ENCODE measurements at regions not wholly inside any gene's neighbourhood (a gene's known extent, or its start where the extent isn't known, plus 50 kb on each side); places are given as distances from the start of the nearest gene placed in this dataset.

DNA sequence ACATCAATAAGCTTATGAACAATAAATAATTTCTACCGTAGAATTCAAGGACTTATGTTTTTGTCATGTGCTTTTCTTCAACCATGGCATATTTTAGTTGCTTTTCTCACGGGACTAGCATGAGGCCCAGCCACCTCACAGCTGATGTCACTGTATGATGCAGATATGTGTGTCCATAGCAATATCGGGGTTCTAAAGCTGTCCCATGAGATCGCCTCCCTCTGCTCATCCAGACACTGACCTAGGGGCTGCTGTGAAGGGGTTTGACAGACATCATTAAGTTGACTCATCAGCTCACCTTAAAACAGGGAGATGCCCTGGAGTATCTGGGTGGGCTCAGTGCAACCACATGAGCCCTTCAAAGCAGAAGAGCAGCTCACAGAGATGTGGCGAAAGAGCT is 210.3 kb upstream of the AJAP1 start:
- Histone ChIP-seq H3K9me3 (ENCODE audit: control insufficient read depth, insufficient read depth, low read length) (no peaks in the 10 kb centered on the region), H3K27me3 (ENCODE audit: control insufficient read depth, low read length) (peaks cover 34% of the 10 kb centered on the region)
- TF ChIP-seq, protein P1, sequence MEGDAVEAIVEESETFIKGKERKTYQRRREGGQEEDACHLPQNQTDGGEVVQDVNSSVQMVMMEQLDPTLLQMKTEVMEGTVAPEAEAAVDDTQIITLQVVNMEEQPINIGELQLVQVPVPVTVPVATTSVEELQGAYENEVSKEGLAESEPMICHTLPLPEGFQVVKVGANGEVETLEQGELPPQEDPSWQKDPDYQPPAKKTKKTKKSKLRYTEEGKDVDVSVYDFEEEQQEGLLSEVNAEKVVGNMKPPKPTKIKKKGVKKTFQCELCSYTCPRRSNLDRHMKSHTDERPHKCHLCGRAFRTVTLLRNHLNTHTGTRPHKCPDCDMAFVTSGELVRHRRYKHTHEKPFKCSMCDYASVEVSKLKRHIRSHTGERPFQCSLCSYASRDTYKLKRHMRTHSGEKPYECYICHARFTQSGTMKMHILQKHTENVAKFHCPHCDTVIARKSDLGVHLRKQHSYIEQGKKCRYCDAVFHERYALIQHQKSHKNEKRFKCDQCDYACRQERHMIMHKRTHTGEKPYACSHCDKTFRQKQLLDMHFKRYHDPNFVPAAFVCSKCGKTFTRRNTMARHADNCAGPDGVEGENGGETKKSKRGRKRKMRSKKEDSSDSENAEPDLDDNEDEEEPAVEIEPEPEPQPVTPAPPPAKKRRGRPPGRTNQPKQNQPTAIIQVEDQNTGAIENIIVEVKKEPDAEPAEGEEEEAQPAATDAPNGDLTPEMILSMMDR (IDR thresholded peaks at IDR 0.05; ENCODE audit: low read depth, low read length, poor library complexity, severe bottlenecking): no peak
- no peak for TF ChIP-seq EZH2phosphoT487 (IDR thresholded peaks at IDR 0.05; ENCODE audit: borderline replicate concordance, low read length)

DNA sequence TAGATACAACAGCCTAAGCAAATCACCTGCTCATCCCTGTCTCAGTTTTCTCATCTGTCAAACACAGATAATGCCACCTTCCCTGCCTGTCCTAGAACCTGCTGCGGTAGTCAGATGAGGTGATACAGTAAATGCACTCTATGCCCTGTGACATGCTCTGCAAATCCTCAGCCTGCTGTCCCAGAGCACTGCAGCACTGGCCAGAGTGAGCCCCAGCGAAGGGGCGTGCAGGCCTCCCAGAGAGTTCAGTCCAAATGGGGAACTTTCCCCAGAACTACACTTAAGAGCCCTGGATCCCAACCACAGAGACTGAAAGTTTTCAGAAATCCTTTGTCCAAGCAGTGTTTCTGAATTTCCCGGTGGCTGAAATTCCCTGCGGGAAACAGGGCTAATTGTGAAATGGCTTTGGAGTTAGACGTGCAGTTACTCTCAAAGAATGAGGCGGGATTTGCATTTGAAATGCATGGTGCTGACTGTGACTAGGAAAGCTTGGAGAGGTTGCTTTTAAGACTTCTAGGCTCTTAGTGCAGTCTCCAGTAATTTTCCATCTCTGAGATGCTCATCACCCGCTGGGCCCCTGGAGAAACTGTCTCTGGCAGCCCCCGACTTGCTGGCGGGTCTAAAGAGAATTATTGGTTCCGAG is 206.5 kb upstream of the AJAP1 start:
- no peaks in the 10 kb centered on the region for H3K36me3 ChIP-seq (ENCODE audit: control insufficient read depth, low read length)
- H4K20me1 ChIP-seq (ENCODE audit: control insufficient read depth, insufficient read depth, low read depth, low read length): no peaks in the 10 kb centered on the region
- no peaks in the 10 kb centered on the region for H3K79me2 ChIP-seq (ENCODE audit: control insufficient read depth, low read length)
- no peaks in the 10 kb centered on the region for H3K9me2 ChIP-seq (replicated peaks; ENCODE audit: control insufficient read depth, low read length)
- TF ChIP-seq EZH2phosphoT487 (IDR thresholded peaks at IDR 0.05; ENCODE audit: borderline replicate concordance, low read length): no peak
- TF ChIP-seq, protein P1 (IDR thresholded peaks at IDR 0.05; ENCODE audit: low read depth, low read length, poor library complexity, severe bottlenecking): no peak
- H3K4me3 ChIP-seq (ENCODE audit: low read length): no peak overlapping the region
- no peak overlapping the region for H3K27ac ChIP-seq (ENCODE audit: low read depth, low read length)
- peaks cover 11% of the 10 kb centered on the region for H3K27me3 ChIP-seq (ENCODE audit: control insufficient read depth, low read length)
- no peaks in the 10 kb centered on the region for H3F3A ChIP-seq (ENCODE audit: control insufficient read depth, insufficient read depth)
- H3K4me1 ChIP-seq (ENCODE audit: control insufficient read depth, low read length): no peaks in the 10 kb centered on the region
- H3K9me3 ChIP-seq (ENCODE audit: control insufficient read depth, insufficient read depth, low read length): no peaks in the 10 kb centered on the region
- no peak overlapping the region for H3K4me2 ChIP-seq (ENCODE audit: low read length)

More for the DNA sequence above, 210.3 kb upstream of the AJAP1 start:
- Histone ChIP-seq H3F3A (ENCODE audit: control insufficient read depth, insufficient read depth) (no peaks in the 10 kb centered on the region), H4K20me1 (ENCODE audit: control insufficient read depth, insufficient read depth, low read depth, low read length) (no peaks in the 10 kb centered on the region), H3K4me1 (ENCODE audit: control insufficient read depth, low read length) (no peaks in the 10 kb centered on the region), H3K4me3 (ENCODE audit: low read length) (no peak overlapping the region), H3K36me3 (ENCODE audit: control insufficient read depth, low read length) (no peaks in the 10 kb centered on the region), H3K27ac (ENCODE audit: low read depth, low read length) (no peak overlapping the region), H3K79me2 (ENCODE audit: control insufficient read depth, low read length) (no peaks in the 10 kb centered on the region), H3K9me2 (replicated peaks; ENCODE audit: control insufficient read depth, low read length) (no peaks in the 10 kb centered on the region), H3K4me2 (ENCODE audit: low read length) (no peak overlapping the region)

DNA sequence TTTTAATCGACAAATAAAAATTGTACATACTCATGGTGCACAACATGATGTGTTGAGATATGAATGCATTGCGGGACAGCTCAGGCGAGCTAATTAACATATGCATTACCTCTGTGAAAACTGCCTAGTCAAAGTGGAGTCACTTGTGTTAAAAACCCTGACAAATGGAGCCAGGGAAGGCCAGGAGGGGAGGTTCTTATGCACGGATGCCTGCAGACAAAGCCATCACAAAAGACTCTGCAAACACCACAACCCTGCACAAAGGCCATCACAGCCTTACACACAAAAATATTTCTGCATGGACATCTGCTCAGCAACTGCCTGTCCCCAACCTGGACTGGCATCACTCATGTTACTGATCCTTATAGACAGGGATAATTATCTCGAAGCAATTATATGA is 204.4 kb upstream of the AJAP1 start:
- TF ChIP-seq, protein P1 (IDR thresholded peaks at IDR 0.05; ENCODE audit: low read depth, low read length, poor library complexity, severe bottlenecking): no peak
- TF ChIP-seq EZH2phosphoT487 (IDR thresholded peaks at IDR 0.05; ENCODE audit: borderline replicate concordance, low read length): no peak
- no peak overlapping the region for H3K27ac ChIP-seq (ENCODE audit: low read depth, low read length)

More for the DNA sequence above, 204.4 kb upstream of the AJAP1 start:
- H3K79me2 ChIP-seq (ENCODE audit: control insufficient read depth, low read length): no peaks in the 10 kb centered on the region
- H3K9me2 ChIP-seq (replicated peaks; ENCODE audit: control insufficient read depth, low read length): no peaks in the 10 kb centered on the region
- no peaks in the 10 kb centered on the region for H3K36me3 ChIP-seq (ENCODE audit: control insufficient read depth, low read length)
- peaks cover 6% of the 10 kb centered on the region; the same call in 1 of the 2 replicates for H3K27me3 ChIP-seq (ENCODE audit: control insufficient read depth, low read length)
- no peaks in the 10 kb centered on the region for H3K4me1 ChIP-seq (ENCODE audit: control insufficient read depth, low read length)
- no peaks in the 10 kb centered on the region for H4K20me1 ChIP-seq (ENCODE audit: control insufficient read depth, insufficient read depth, low read depth, low read length)
- H3K9me3 ChIP-seq (ENCODE audit: control insufficient read depth, insufficient read depth, low read length): no peaks in the 10 kb centered on the region
- H3K4me2 ChIP-seq (ENCODE audit: low read length): no peak overlapping the region
- no peak overlapping the region for H3K4me3 ChIP-seq (ENCODE audit: low read length)
- H3F3A ChIP-seq (ENCODE audit: control insufficient read depth, insufficient read depth): no peaks in the 10 kb centered on the region

All from DOHH2 (cell line).